NCI-H2196 (cell line): ENCODE measurements at regions not wholly inside any gene's neighbourhood (a gene's known extent, or its start where the extent isn't known, plus 50 kb on each side); places are given as distances from the start of the nearest gene placed in this dataset.

Experiments
- DNase-seq: peaks from one replicate; lab custom pipeline; 2025; ENCODE audit not compliant: unreplicated experiment; lab: John Stamatoyannopoulos, UW

DNA sequence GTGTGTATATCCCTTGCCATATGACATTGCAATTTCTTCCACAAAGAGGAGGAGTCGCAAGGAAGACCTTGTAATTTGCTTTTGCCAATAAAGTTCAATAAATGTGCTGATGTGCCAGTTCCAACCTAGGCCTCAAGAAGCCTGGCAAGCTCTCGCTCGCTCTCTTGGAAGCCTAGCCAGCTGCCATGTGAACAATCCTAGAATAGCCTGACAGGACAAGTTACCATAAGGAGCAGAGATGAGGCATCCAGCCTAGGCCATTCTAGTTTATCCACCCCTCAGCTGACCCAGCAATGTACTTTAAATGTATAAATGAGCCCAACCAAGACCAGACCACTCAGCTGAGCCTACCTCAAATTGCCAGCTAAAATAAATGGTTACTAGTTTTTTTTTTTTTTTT, 145.7 kb upstream of the QRFPR start:
- no peak for DNase-seq

DNA sequence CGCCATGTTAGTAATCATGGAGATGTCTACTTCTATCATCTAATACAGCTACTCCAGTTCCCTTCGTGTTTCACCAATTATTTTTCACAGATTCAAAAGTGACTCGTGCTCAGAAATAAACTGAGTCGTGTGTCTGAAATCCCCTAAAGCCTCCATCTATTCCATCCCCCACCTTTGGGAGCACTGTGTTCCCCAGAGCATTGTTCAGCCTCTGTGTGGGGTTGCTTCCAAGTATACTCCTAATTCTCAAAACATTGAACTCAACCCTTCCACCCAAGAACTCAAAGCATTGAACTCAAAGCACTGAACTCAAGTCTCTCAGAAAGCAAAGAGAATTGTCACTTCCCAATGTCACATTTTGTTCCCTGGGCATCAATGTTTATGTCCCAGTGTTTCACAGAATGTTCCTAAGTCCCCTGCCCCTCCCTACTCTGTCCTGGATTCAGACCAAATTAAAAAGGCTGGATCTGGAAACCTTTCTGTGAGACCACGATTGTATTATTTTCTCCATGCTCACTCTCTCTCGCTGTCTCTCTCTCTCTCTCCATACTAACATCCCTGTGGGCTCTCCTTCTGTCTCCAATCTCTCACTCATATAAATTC, 138.5 kb upstream of the QRFPR start:
- no peak for DNase-seq

GRCh38 chr4:121517241-121517640, 136.4 kb upstream of the QRFPR start:
- DNase-seq = no peak

GRCh38 chr4:121514443-121514842, 133.6 kb upstream of the QRFPR start:
- no peak for DNase-seq

DNA sequence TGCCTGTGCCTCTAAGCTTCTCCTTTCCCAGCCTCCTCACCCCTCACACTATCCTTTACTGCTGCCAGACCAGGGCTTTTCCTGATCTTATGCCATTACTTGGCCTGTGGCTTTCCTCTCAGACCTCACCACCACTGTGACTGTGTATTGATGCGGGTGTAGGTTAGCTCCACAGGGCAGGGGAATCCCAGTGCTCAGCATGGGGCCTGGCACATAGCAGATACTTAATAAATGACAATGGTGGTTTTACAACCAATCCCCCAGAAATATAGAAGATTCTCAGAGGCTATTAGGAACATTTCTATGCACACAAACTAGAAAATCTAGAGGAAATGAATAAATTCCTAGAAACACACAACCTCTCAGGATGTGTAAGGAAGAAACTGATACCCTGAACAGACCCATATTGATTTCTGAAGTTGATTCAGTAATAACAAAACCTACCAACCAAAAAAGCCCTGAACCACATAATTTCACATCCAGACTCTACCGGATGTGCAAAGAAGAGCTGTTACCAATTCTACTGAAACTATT, 129.6 kb upstream of the QRFPR start:
- DNase-seq = no peak

DNA sequence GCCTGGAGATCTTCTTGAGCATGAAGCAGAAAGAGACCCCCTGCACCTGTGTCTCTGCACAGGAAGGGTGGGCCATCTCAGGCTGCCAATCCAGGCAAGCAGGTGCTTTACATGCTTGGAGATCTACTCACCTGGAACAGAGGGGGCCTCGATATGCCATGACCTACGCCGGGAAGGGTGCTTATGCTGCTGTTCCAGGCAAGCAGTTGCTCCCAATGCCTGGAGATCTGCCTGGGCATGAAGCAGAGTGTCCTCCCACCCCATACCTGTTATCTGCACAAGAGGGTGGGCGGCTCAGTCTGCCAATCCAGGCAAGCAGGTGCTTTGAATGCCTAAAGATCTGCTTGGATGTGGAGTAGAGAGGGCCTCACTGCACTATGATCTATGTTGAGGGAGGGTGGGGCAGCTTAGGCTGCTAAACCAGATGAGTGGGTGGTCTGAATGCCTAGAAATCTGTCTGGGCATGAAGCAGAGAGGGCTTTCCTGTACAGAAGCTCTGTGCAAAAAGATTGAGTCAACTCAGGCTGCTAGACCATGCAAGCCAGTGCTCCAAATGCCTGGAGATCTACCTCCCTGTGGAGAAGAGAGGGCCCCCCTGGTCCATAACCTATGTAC, 104.5 kb upstream of the QRFPR start:
- no peak for DNase-seq

GRCh38 chr4:121484633-121485032, 103.8 kb upstream of the QRFPR start:
- DNase-seq = no peak

DNA sequence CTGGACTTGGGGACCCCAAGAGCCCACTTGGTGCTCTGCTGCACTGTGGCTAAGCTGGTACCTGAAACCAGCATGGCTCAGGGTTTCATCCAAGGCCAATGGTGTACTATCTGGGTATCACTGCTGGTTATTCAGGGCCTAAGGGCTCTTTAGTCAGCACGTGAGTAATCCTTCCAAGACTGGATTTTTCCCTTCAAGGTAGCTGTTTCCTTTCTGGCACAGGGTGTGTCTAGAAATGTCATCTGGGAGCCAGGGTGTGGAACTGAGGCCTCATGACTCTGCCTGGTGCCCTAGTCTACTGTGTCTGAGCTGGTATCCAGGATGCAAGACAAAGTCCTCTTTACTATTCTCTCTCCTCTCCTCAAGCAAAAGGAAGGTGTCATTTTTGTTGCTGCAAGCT, 99.0 kb upstream of the QRFPR start:
- DNase-seq = no peak

GRCh38 chr4:121477480-121477879, 96.7 kb upstream of the QRFPR start:
- DNase-seq = no peak

- no peak for DNase-seq
Observed at GRCh38 chr4:121477079-121477478, 96.3 kb upstream of the QRFPR start.

DNA sequence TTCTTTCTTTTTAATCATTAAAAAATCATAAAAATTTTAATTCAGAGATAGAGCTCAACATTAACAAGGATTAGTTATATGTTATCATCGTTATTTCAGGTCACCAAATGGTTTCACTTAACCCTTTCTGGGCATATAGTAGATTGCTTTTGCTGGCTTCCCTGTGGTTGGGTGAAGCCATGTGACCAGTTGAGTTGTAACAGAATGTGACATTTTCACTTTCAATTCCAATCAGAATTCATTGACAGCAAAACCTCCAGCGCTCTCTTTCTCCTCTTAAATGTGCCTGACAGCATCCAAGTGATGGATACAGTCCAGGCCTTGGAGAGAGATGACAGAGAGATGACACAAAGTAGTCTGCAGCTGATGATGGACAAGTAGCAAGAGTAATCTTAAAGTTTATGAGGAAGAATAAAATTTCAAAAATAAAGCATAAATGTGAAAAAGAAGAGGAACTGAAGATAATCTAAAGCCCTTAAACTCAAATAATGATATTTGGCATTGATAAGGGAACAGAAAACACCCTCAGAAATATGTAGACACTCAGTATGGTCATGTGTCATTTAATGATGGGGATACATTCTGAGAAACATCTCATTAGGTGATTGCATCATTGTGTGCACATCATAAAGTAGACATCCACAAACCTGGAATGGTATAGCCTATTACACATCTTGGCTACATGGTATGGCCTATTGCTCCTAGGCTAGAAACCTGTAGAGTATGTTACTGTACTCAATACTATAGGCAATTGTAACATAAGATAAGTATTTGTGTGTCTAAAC, 92.3 kb upstream of the QRFPR start:
- no peak for DNase-seq

- no peak for DNase-seq
Observed at GRCh38 chr4:121464854-121465253, 84.0 kb upstream of the QRFPR start.

- peak; percentile 19 for DNase-seq
Observed at GRCh38 chr4:121462660-121463261, 81.9 kb upstream of the QRFPR start.

DNA sequence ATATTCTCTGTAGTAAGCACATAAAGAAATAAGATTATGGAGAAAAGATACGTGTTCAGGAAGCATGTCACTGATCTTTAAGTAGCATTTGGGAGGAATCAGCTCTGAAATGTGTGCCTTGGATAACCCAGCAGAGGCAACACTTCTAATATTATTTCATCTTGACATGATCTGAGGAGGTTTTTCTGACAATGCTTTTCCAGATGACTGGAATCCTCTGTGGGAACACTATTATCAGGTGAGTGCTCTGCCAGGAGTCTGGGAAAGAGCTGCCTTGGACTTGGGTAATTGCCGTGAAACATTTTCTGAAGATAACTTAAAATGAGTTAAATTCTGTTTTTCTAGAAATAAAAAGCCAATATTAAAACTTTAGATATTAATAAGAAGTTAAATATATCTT, 78.2 kb upstream of the QRFPR start:
- no peak for DNase-seq

DNA sequence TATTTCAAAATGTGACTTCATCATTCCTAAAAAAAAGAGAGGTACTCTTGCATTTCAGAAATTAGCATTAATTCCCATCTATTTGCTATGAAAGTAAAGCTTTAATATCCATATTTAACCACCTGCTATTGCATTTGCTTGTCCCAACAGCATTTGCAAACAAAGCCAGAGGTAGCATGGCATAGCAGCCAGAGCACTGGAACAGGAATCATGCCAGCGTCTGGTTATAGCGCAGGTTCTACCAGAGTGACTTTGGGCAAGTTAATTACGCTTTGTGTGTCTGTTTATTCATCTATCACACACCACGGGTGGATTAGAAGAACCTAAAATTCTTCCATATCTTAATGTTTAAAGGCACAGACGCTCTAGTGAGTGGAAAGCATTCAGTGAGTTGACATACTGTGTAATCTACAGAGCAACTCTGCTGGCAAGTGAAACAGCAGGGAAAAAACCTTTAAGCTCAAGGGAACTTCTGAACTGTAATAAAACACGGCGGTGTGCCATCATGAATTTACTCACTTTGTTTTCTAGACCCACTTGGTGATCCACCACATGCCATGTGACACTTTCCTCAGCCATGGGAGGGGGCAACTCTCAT, 76.6 kb upstream of the QRFPR start:
- no peak for DNase-seq

DNA sequence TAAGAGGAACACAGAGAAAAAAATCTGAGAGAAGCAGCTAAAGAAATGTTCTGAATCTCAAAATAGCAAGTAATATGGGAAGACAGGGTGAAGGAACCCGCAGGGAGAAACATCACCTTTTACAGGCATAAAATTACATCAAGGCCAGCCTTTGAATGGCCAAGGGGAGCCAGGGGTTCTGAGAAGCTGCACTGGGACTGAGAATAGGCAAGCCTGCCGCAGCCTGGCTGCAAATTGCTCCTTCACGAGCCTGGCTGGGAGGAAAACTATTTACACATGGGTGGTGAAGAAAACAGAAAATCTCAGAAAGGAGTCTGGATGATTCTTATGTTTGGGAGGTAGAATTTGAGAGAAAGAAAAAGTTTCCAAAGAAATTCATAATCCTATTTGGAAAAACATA, 74.5 kb upstream of the QRFPR start:
- DNase-seq = no peak

DNA sequence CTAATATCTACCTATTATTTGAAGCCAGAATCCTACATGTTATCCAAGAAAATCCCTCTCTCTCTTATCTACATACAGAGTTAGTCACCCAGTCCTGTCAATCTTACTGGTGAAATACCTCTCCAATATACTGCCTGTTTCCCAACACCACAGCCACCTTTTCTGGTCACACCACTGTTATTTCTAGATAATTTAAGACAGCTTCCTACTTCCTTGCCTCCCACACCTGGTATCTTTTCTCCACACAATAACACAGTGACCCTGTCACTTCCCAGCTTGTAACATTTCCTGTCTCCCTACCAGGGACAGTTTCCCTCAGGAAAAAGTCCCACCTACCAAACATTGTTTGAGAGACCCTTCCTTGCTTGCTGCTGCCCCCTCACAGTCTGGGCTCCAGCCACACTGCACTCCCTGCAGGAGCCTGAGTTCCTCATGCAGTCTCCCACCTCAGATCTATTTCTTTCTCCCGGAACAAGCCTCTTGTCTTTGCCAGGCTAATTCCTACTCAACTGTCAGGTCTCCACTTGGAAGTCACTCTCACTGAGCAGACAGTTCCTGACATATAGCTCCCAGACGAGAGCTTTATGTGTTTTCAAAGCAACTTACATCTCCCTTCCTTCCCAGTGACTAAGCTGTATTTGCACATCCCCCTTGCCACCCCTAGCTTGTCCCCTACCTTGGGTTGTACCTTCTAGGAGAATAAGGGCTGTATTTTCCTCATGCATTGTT, 73.6 kb upstream of the QRFPR start:
- no peak for DNase-seq

- no peak for DNase-seq
Observed at GRCh38 chr4:121451310-121451709, 70.5 kb upstream of the QRFPR start.

DNA sequence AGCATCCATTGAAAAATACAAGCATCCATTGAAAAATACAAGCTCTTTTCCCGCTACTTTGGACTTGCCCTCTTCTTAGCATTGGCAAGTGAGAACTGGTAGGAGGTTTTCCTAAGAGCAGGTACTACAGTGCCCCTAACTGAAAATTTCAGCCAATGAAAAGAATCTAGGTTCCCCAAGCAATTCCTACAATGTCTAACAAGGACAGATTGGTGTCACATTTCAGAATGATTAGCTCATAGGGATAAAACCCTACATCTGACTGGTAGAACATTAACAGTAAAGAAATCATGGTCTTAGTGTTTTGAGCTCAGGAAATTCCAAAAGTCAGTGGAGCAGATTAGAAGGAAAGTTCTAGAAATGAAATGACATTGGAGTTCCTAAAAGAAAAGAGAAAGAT, 68.6 kb upstream of the QRFPR start:
- no peak for DNase-seq

GRCh38 chr4:121448231-121448630, 67.4 kb upstream of the QRFPR start:
- no peak for DNase-seq

DNA sequence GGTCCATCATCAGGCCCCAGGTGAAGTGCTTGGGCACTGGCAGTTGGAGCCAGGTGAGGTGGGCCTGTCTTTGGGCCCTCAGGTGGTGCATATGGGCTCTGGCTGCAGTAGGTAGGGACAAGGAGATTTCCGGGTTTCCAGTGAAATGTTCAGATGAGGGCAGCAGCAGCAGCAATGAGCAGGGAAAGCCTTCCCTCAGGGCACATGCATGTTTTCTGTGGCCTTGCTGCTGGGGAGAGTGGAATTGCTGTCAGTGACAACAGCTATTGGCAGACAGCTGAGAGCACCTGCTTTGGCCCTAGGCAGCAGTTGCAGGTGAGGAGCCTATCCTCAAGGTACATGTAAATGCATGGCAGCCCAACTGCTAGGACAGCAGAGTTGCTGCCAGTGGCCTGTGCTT, 58.9 kb upstream of the QRFPR start:
- no peak for DNase-seq
